Activated naive CD8-positive, alpha-beta T cell treated with anti-CD3 and anti-CD28 coated beads, Interleukin-2, amount 50 U/mL, for 24 hours (primary cell): ENCODE measurements at regions not wholly inside any gene's neighbourhood (a gene's known extent, or its start where the extent isn't known, plus 50 kb on each side); places are given as distances from the start of the nearest gene placed in this dataset.

ENCODE experiments used
- ATAC-seq: fragments of 150-1000 bp; cut with Tn5 transposase; one replicate; pipeline ENCODE4 v1.10.0; 2021
- DNase-seq: peaks from one replicate; pipeline ENCODE4 v3.0.0; 2021
- H3K27ac Mint-ChIP-seq: one replicate; pipeline ENCODE4 v1.8.0; 2021; ENCODE audit warnings: mild to moderate bottlenecking, mixed read lengths
- H3K27me3 Mint-ChIP-seq: one replicate; pipeline ENCODE4 v1.8.0; 2021; ENCODE audit warnings: mixed read lengths
- H3K36me3 Mint-ChIP-seq: one replicate; pipeline ENCODE4 v1.8.0; 2021; ENCODE audit warnings: low read depth, mixed read lengths
- H3K4me1 Mint-ChIP-seq: one replicate; pipeline ENCODE4 v1.8.0; 2021; ENCODE audit warnings: mixed read lengths
- H3K4me3 Mint-ChIP-seq: one replicate; pipeline ENCODE4 v1.8.0; 2021; ENCODE audit warnings: mild to moderate bottlenecking, moderate library complexity, mixed read lengths
- H3K9me3 Mint-ChIP-seq: one replicate; pipeline ENCODE4 v1.8.0; 2021; ENCODE audit warnings: mixed read lengths

- ATAC-seq (no peak), DNase-seq (no peak)
- Mint-ChIP-seq H3K27me3 (no peaks in the 10 kb centered on the region), H3K9me3 (no peaks in the 10 kb centered on the region), H3K4me3 (no peak overlapping the region), H3K36me3 (no peaks in the 10 kb centered on the region), H3K4me1 (no peaks in the 10 kb centered on the region), H3K27ac (no peak overlapping the region)
Measured at GRCh38 chr4:141569141-141569540, 67.2 kb upstream of the IL15 start.

GRCh38 chr4:141570290-141570689 is 66.1 kb upstream of the IL15 start:
- ATAC-seq, result no peak
- no peaks in the 10 kb centered on the region for H3K27me3 Mint-ChIP-seq
- no peak overlapping the region for H3K4me3 Mint-ChIP-seq
- DNase-seq, result no peak
- no peak overlapping the region for H3K27ac Mint-ChIP-seq
- no peaks in the 10 kb centered on the region for H3K9me3 Mint-ChIP-seq
- H3K4me1 Mint-ChIP-seq, result no peaks in the 10 kb centered on the region
- no peaks in the 10 kb centered on the region for H3K36me3 Mint-ChIP-seq

GRCh38 chr4:141571362-141571761 is 65.0 kb upstream of the IL15 start:
- ATAC-seq (no peak), DNase-seq (no peak)
- Mint-ChIP-seq H3K27ac (no peak overlapping the region), H3K9me3 (no peaks in the 10 kb centered on the region), H3K36me3 (no peaks in the 10 kb centered on the region), H3K4me1 (no peaks in the 10 kb centered on the region), H3K27me3 (no peaks in the 10 kb centered on the region), H3K4me3 (no peak overlapping the region)

- no peak for ATAC-seq
Measured at GRCh38 chr4:141571793-141572192, 64.6 kb upstream of the IL15 start.

GRCh38 chr4:141573678-141574077 is 62.7 kb upstream of the IL15 start:
- DNase-seq, result no peak
- ATAC-seq, result no peak
- Mint-ChIP-seq H3K4me1 (no peaks in the 10 kb centered on the region), H3K27ac (no peak overlapping the region), H3K27me3 (no peaks in the 10 kb centered on the region), H3K4me3 (no peak overlapping the region), H3K36me3 (no peaks in the 10 kb centered on the region), H3K9me3 (no peaks in the 10 kb centered on the region)

More at GRCh38 chr4:141571793-141572192, 64.6 kb upstream of the IL15 start:
- Mint-ChIP-seq H3K9me3 (no peaks in the 10 kb centered on the region), H3K4me1 (no peaks in the 10 kb centered on the region), H3K36me3 (no peaks in the 10 kb centered on the region), H3K27me3 (no peaks in the 10 kb centered on the region), H3K4me3 (no peak overlapping the region), H3K27ac (no peak overlapping the region)
- no peak for DNase-seq

- Mint-ChIP-seq H3K4me1 (no peaks in the 10 kb centered on the region), H3K27me3 (no peaks in the 10 kb centered on the region), H3K36me3 (no peaks in the 10 kb centered on the region), H3K4me3 (no peak overlapping the region), H3K9me3 (no peaks in the 10 kb centered on the region), H3K27ac (no peak overlapping the region)
- ATAC-seq (no peak), DNase-seq (no peak)
Measured at GRCh38 chr4:141575884-141576283, 60.5 kb upstream of the IL15 start.

- DNase-seq (no peak), ATAC-seq (no peak)
- H3K36me3 Mint-ChIP-seq, result no peaks in the 10 kb centered on the region
- no peaks in the 10 kb centered on the region for H3K9me3 Mint-ChIP-seq
- H3K4me1 Mint-ChIP-seq, result no peaks in the 10 kb centered on the region
- H3K27me3 Mint-ChIP-seq, result no peaks in the 10 kb centered on the region
- H3K27ac Mint-ChIP-seq, result no peak overlapping the region
- no peak overlapping the region for H3K4me3 Mint-ChIP-seq
Measured at GRCh38 chr4:141576585-141577110, 59.7 kb upstream of the IL15 start.

GRCh38 chr4:141578451-141578850 is 57.9 kb upstream of the IL15 start:
- Mint-ChIP-seq H3K4me1 (no peaks in the 10 kb centered on the region), H3K9me3 (peaks cover 3% of the 10 kb centered on the region), H3K27me3 (no peaks in the 10 kb centered on the region), H3K36me3 (no peaks in the 10 kb centered on the region), H3K27ac (no peak overlapping the region), H3K4me3 (no peak overlapping the region)
- ATAC-seq (no peak), DNase-seq (no peak)

GRCh38 chr4:141580523-141580922 is 55.9 kb upstream of the IL15 start:
- Mint-ChIP-seq H3K4me1 (no peaks in the 10 kb centered on the region), H3K4me3 (no peak overlapping the region), H3K36me3 (no peaks in the 10 kb centered on the region), H3K9me3 (peaks cover 7% of the 10 kb centered on the region), H3K27ac (no peak overlapping the region), H3K27me3 (no peaks in the 10 kb centered on the region)
- no peak for DNase-seq
- ATAC-seq, result no peak
